GM21515 (cell line): ENCODE measurements at regions not wholly inside any gene's neighbourhood (a gene's known extent, or its start where the extent isn't known, plus 50 kb on each side); places are given as distances from the start of the nearest gene placed in this dataset.

Source experiments
- ATAC-seq: cut with Tn5 transposase; IDR thresholded peaks from one replicate; pipeline ENCODE4 v1.9.1; 2021; ENCODE audit not compliant: unreplicated experiment

DNA sequence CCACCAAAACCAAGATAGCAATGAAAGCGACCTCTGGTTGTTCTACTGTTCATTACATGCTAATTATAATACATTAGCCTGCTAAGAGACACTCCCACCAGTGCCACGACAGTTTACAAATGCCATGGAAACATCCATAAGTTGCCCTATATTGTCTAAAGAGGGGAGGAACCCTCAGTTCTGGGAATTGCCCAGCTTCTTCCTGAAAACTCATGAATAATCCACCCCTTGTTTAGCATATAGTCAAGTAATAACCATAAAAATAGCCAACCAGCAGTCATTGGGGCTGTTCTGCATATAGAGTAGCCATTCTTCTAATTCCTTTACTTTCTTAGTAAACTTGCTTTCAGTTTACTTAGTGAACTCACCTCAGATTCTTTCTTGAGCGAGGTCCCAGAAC lies 189.8 kb upstream of the SOX11 start:
- ATAC-seq = no peak

DNA sequence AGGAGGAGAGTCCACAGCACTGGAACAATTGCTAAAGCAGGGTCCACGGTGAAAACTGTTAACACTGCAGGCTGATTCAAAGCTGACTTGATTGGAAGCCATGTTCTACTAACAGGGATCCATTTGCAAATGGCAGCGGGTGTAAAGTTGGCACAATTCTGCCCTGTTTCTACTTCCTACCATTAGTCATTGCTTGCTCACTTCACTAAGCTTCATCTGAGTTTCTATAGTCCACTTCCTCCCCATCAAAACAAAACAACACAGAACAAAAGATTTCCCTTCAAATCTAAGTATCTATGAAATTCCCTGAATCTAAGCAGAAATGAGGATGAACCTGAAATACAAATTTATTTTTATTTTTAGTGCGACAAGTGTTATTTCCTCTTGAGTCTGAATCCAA lies 187.4 kb upstream of the SOX11 start:
- no peak for ATAC-seq

DNA sequence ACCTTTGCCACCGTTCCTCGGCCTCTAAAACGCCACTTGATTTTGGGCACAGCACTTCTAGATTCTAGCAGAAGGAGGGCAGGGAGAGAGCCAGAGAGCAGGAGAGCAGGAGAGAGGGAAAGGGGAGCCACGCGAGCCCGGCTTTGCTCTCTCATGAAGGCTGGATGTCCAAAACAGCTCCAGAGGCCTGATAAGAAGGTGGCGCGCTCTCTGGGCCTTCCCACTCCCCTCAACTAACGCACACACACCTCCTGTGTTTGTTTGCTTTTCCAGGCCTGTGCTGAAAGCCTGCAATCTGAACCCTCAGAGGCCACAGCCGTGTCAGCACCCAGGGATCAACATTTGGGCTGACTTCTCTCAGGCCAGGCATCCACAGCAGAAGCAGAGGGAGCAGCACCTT lies 184.8 kb upstream of the SOX11 start:
- ATAC-seq = no peak

DNA sequence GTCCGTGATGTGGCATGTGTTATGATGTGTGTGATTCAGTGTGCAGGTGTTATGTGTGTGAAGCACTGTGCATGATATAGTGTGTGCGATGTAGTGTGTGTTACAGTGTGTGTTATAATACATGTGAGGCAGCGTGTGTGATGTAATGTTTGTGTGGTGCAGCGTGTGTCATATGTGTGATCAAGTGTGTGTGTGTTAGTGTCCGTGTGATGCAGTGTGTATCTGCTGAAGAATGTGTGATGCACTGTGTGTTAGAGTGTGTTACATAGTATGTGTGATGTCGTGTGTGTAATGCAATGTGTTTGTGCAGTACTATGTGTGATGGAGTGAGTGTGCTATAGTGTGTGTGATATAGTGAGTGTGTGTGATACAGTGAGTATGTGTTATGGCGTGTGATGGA lies 182.8 kb upstream of the SOX11 start:
- ATAC-seq = no peak

DNA sequence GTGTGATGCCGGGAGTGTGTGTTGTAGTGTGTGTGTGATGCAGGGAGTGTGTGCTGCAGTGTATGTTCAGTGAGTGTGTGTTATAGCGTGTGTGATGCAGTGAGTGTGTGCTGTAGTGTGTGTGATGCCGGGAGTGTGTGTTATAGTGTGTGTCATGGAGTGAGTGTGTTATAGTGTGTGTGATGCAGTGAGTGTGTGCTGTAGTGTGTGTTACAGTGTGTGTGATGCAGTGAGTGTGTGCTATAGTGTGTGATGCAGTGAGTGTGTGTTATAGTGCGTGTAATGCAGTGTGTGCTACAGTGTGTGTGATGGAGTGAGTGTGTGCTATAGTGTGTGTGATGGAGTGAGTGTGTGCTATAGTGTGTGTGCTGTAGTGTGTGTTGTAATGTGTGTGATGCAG lies 182.1 kb upstream of the SOX11 start:
- ATAC-seq = no peak

DNA sequence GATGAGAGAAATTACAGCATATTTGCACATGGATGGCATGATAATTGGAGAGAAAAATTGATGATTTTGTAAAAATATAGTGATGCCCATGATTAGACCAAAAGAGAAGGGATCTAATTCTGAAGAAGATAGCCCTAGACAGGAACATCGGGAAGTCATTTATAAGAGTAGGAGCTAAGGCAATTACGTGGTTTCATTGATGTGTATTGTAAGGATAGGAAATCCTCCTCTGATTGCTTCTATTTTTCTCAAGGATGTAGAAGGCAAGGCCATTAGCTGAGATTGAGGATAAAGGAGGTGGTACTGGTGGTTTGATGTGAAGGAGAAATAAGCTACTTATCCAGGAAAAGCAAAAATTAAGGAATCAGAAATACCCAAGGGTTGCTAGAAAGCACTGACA lies 176.5 kb upstream of the SOX11 start:
- no peak for ATAC-seq

DNA sequence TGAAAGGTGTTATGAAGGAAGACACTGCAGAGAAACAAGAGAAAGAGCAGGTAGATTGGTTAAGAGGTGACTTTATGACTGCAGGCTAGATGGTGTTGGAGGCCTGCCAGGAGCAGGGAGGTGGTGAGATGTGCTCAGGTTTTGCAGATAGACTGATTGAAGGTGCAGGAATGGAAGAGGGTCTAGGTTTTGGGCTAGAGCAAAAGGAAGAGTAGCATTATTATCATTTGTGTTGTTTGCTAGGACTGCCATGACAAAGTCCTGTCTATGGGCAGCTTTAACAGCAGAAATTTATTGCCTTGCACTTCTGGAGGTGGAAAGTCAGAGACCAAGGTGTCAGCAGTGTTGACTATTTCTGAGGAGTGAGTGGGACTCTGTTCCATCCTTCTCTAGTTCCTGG lies 172.9 kb upstream of the SOX11 start:
- ATAC-seq = no peak

DNA sequence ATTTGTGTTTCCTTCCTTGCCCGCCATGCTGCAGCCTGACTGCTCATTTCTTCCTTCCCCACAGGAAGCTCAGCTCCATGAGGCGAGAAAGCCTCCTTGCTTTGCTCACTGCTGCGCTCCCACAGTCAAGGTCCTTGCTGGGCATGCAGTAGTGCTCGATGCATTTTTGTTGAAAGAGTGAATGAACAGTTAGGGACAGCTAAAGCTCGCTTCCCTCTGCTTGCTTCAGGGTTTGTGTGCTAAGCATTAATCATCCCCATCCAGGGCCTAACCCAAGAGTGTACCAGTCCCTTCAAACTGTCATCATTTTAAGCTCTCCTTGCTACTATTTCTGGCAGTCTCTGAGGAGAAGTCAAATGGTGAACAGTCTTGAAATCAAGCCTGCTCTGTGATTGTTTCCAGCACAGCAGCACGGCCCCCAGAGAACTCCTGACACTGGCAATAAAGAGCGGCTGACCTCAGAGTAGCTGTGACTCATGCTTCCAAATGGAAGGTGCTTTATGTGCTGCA lies 171.7 kb upstream of the SOX11 start:
- no peak for ATAC-seq

DNA sequence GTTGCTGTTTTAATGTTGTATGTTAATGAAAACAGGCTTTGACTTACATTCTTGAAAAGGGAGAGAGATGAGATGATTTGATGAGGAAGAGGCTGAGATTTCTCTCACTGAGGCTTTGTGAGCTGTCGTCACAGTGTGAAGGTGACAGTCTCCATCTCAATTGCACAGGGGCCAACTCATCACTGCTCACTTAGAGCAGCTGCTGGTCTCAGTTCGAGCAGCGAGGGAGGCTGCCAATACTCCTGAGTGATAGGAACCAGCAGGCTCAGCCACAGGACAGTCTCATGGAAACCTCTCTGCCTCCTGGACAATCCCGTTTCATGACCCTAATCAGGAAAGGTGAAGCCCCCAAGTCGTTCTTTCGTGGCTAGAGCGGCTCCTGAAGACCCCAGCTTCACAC lies 170.7 kb upstream of the SOX11 start:
- no peak for ATAC-seq

DNA sequence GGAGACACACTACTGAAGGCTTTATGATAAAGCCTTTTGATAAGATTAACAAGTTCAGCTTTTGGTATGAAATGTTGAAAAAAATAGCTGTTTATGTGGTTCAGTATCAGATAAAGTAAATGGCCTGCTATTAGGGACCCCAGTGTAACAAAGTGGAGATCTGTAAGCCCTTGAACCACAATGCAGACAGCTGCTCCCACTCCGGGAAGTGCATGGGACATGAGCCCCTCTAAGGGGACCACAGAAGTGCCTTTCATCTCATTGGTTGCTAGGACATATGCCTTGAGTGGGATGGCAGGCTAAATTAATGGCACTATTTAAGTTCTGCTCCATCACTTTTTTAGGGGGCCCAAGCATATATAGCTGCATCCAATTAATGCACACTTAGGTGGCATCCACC lies 167.6 kb upstream of the SOX11 start:
- no peak for ATAC-seq

DNA sequence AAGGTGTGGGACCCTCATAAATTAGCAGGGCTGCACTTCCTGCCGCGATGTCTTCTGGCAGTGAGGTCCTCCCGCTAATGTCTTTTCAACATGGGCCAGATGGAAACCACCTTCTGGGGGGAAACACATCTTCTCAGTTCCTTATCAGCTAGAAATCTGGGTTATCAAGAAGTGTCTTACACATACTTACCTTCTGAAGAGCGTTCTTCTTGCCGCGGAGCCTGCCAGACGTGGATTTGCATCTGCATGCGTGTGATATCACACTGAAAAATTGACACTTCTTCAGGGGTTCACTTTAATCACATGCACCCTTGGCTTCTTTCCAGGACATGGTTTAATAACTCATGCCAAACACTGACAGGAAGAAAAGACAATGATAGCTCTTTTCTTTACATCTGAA lies 163.5 kb upstream of the SOX11 start:
- no peak for ATAC-seq

DNA sequence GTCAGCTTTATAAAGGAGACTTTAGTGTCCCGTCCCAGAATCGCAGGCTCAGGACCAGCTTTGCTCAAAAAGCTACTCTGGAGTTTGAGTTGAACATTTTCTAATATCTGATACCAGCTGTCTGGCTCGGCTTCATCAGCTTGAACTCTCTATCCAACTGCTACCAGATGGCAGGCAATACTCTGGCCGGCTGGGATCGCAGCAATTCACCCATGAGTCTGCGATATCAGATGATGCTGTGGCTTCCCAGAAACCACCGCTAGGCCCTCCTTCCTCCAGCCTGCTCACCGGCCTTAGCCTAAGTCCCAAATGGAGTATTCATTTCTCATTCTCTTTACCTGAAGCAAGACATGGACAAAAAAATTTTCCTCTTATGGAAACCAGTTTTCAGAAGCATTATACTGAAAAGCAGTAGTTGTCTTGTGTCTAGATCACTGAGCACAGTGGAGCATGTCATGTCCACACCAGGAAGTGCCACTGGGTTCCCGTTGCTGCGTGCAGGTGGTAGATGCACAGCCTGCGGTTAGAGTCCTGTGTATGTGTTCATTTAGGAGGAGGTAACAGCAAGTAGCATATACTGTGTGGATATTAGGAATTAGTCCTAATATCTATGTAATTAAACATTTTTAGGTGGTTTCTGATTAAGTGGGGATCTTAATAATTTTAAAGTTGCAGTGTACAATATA lies 162.0 kb upstream of the SOX11 start:
- ATAC-seq = no peak

DNA sequence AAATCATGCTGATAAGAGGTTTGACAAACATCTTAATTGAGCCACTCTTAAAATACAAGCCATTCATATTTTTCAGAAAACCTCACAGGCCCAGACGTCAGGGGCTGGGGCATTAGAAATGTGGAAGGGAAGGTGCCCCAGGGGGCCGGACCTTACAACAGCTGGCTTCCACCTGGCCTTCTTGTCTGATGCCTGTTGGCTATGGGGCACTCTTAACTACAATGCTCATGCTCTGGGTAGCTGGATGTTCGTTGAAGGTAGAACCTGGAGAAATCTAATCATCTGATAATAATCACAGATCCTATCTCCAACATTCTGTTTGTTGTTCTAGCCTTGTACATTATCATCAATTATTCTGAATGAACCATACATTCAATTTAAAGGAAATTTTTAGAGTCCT lies 156.9 kb upstream of the SOX11 start:
- ATAC-seq = no peak

DNA sequence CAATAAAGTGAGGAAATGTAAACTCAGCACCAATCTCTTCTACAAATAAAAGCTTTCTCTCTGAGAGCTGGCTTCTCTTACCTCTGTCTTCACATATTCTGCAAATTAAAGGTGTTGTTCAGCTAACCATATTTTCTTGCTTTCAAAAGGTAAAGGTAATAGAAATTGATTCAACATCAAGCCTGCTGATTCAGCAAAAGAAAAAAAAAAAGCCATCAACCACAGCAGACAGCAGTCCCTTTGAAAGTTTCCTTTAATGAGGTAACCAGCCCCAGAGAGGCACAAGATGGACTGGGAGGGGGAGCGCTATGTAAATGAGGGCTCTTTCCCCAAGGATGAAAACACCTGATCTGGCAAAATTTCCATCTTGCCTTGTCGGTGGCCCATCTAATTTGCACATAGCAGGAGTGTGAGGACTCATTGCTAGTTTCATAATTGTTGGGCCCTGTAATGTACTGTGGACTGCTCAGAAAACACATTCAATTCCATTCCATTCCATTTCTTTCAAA lies 154.9 kb upstream of the SOX11 start:
- no peak for ATAC-seq

DNA sequence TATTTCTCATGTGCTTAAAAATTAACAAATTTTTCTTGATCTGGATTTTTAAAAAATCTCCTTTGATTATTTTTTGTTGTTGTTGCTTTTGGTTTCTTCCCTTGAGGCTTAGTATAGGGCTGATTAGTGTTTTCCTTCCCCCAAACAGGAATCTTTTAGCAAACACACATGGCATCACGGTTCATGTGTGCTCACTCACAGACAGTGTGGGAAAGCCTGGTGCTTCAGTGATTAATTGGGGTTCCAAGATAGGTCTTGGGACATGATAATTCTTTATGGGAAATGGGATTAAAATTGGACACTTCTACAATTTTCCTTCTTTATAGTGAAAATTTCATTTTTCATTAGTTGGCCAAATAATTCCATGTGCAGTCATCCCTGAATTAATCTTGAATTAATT lies 153.9 kb upstream of the SOX11 start:
- ATAC-seq = no peak

DNA sequence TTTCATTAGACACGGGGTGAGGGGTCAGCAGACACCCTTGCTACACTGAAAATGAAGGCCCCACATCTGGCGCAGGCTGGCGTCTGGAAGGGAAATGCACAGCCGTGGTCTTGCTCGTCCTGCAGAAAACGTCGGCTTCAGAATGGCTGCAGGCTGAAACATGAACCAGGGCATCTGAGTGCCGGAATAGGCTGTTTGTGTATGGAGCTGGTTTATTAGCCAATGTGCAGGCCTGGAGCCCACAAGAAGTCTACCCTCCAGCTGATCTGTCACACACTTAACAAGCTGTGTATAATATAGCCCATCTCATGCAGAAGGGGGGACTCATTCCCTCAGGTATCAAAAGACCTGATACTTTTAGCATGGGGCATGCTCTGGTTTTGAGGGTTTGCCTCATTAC lies 153.4 kb upstream of the SOX11 start:
- ATAC-seq = no peak

DNA sequence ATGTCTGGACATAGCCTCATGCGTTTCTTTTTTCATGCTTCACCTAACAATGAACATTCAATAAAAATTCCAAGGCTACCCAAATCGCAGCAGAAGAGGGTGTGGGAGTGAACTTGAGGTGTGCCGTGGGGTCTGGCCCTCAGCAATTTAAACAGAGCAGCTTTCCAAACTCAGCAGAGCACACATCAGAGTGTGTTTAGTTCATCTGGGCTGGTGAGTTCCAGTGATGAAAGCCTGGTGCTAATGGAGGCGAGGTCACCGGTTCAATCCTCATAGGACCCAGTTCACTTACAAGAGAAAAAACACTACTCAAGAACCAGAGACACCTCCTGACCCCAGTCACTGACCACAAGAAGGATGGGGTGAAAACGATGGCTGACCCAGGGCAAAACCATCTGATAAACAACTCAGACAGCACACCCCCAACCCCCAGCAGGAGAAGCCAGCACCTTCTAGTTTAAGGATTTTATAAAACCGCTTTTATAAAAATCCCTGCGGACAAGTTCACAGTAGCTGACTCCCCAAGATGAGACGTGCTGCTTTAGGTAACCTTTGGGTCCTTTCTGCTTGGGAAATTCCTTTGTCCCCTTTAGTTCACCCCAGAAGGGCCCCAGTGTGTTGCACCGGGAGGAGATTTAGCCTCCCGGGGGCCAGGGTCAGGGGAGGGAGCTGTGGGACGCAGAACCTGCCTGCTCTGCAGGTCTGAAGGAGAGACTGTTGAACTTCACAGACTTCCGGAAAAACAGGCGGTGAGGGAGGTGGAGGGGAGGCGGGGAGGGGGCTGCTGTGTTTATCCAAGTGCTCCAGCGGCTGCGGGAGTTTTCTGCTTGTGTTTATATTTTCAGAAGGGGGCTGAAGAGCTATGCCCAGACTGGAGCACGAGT lies 152.7 kb upstream of the SOX11 start:
- no peak for ATAC-seq

DNA sequence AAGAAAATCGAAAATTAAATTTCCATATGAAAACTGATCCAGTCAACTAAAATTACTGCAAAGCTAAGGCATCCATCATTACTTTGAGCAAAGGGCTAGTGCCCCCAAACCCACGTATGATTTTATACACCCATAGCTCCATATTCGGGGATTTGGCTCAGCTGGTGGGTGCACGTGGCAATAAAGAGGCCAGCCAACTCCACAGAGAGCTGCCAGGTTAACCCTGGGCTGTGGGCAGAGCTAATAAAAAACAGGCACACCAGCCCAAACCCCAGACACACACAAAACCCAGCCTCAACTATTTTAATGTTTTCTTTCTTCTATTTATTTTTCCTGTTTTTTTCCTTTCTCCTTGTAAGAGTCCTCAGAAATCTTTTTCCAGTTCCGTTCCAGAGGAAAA lies 151.3 kb upstream of the SOX11 start:
- no peak for ATAC-seq

DNA sequence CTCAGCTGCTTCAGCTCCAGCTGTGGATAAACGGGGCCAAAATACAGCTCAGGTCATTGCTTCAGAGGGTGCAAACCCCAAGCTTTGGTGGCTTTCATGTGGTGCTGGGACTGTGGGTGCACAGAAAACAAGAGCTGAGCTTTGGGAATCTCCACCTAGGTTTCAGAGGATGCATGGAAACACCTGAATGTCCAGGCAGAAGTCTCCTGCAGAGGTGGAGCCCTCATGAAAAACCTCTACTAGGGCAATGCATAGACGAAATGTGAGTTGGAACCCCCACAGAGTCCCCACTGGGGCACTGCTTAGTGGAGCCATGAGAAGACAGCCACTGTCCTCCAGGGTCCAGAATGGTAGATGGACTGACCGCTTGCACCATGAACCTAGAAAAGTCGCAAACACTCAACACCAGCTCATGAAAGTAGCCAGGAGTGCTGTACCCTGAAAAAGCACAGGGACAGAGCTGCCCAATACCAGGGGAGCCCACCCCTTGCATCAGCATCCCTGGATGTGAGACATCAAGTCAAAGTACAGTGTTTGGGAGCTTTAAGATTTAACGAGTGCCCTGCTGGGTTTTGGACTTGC lies 147.9 kb upstream of the SOX11 start:
- ATAC-seq = no peak

DNA sequence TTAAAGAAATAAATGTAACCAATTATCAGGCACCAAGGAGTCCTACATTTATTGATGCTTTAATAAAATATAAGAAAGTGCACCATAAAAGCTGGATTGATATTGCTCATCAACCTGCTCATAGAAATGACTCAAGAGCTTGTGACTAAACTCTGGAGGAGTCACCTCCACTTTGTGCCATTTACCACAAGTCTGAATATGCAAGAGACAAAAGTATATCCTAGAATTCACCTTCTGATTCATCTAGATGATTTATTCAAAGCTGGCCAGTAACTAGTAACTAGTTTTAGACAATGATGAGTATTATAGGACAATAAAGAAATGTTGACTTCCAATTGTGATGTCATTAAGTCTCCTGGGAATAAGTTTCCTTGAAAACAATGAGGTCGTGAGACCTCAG lies 146.0 kb upstream of the SOX11 start:
- ATAC-seq = no peak

DNA sequence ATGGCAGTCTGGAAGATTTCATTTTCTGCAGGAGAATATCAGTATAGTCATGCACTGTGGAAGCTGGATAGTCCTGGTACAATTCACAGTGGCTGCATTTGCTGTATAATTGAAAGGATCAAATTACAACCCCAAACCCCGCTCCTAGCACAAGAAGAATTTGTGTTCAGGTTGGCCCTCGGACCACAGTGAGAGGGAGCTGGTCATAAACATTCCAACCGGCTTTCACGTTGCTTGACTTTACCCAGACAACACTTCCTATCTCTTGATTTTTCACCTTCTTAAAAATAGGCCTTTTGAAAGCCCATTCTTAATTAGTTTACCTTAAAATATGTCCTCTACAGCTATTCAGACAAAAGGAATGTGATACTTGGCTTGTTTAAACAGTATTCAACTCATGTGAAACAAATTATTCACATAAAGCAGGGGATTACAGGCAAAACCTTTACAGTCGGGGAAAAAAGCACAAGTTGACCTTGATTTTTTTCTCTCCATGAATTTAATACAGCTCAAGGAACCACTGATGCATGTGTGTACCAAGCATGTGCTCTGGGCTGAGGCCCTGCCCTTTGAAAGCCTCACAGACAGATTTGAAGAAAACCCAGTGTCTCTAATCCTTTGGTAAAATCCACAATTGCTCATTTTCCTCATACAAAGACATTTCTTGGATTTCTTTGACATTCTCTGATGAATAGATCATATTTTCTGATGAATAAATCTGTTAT lies 143.0 kb upstream of the SOX11 start:
- no peak for ATAC-seq
